ENCODE measurements at regions not wholly inside any gene's neighbourhood (a gene's known extent, or its start where the extent isn't known, plus 50 kb on each side); places are given as distances from the start of the nearest gene placed in this dataset.

DNA sequence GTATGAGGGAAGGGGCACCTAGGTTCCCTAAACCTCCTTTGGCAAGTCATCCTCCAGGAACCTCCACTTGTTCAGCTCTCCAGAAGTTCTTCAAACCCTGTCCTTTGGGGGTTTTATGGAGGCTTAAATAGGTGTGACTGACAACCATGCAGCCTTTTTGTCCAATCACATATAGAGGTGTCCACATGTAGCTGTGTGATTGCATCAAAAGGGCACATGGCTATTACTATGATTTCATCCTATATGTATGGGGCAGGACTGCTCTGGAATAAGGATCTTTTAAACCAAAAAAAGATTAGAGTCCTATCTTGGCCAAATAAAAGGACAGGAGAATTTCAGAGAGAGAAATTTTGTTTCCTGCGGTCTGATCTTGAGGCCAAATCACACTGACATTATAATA is 453.2 kb upstream of the EPHA6 start:
- no peak for DNase-seq (ENCODE audit: low read depth, low spot score)
- POLR2A ChIA-PET: no interaction called here
- H3K9me3 ChIP-seq (ENCODE audit: control insufficient read depth, insufficient read depth, low read length): peaks cover 8% of the 10 kb centered on the region
- CTCF ChIA-PET: no interaction called here
- H3K4me3 ChIP-seq (ENCODE audit: low read depth, low read length): no peak overlapping the region
- no peaks in the 10 kb centered on the region for H3K27me3 ChIP-seq (ENCODE audit: control insufficient read depth, insufficient read depth, low read length)
- TF ChIP-seq, protein P1, sequence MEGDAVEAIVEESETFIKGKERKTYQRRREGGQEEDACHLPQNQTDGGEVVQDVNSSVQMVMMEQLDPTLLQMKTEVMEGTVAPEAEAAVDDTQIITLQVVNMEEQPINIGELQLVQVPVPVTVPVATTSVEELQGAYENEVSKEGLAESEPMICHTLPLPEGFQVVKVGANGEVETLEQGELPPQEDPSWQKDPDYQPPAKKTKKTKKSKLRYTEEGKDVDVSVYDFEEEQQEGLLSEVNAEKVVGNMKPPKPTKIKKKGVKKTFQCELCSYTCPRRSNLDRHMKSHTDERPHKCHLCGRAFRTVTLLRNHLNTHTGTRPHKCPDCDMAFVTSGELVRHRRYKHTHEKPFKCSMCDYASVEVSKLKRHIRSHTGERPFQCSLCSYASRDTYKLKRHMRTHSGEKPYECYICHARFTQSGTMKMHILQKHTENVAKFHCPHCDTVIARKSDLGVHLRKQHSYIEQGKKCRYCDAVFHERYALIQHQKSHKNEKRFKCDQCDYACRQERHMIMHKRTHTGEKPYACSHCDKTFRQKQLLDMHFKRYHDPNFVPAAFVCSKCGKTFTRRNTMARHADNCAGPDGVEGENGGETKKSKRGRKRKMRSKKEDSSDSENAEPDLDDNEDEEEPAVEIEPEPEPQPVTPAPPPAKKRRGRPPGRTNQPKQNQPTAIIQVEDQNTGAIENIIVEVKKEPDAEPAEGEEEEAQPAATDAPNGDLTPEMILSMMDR (IDR thresholded peaks at IDR 0.05; ENCODE audit: low read depth, low read length): no peak
- H3K27ac ChIP-seq (ENCODE audit: low read depth, low read length): no peak overlapping the region

DNA sequence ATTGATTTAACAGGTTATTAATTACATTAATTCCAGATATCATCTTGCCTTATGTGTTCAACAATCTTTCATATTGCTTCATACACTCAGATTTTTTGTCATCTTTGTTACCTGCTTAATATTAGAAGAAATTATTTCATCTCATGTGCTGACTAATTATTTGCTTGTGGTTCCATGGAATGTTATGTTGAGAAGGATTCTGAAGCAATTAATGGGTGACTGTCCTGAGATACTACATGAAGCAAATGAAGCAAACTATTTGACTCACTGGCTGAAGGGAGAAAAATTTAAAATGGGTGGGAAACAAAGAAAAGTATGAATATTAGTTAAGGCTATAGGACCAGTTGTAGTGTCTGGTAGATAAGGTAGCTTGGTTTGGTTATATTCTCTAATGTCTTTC is 443.8 kb upstream of the EPHA6 start:
- Histone ChIP-seq H3K27ac (ENCODE audit: low read depth, low read length) (no peak overlapping the region), H3K4me3 (ENCODE audit: low read depth, low read length) (no peak overlapping the region), H3K27me3 (ENCODE audit: control insufficient read depth, insufficient read depth, low read length) (no peaks in the 10 kb centered on the region), H3K9me3 (ENCODE audit: control insufficient read depth, insufficient read depth, low read length) (no peaks in the 10 kb centered on the region)
- CTCF ChIA-PET: no interaction called here
- POLR2A ChIA-PET: no interaction called here
- TF ChIP-seq, protein P1 (IDR thresholded peaks at IDR 0.05; ENCODE audit: low read depth, low read length): no peak
- no peak for DNase-seq (ENCODE audit: low read depth, low spot score)

DNA sequence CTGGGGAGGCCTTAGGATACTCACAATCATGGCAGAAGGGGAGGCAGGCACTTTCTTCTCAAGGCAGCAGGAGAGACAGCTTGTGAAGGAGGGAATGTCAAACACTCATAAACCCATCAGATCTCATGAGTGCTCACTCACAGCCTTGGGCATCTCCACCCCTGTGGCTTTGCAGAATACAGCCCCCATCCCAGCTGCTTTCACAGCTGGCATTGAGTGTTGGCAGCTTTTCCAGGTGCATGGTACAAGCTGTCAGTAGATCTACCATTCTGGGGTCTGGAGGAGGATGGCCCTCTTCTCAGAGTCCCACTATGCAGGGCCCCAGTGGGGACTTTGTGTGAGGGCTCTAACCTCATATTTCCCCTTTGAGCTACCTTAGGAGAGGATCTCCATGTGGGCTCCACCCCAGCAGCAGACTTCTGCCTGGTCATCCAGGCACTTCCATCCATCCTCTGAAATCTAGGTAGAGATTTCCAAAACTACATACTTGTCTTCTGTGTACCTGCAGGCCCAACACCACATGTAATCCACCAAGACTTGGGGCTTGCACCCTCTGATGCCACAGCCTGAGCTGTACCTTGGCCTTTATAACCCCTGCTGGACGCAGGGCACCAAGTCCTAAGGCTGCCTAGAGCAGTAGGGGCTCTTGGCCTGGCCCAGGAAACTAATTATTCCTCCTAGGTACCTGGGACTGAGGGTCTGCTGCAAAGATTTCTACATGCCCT is 404.2 kb upstream of the EPHA6 start:
- TF ChIP-seq, protein P1 (IDR thresholded peaks at IDR 0.05; ENCODE audit: low read depth, low read length): no peak
- ChIA-PET POLR2A (no interaction called here), CTCF (no interaction called here)
- no peak for DNase-seq (ENCODE audit: low read depth, low spot score)
- no peak overlapping the region for H3K4me3 ChIP-seq (ENCODE audit: low read depth, low read length)
- peaks cover 5% of the 10 kb centered on the region; the same call in 1 of the 2 replicates for H3K9me3 ChIP-seq (ENCODE audit: control insufficient read depth, insufficient read depth, low read length)
- H3K27me3 ChIP-seq (ENCODE audit: control insufficient read depth, insufficient read depth, low read length): no peaks in the 10 kb centered on the region
- H3K27ac ChIP-seq (ENCODE audit: low read depth, low read length): no peak overlapping the region

DNA sequence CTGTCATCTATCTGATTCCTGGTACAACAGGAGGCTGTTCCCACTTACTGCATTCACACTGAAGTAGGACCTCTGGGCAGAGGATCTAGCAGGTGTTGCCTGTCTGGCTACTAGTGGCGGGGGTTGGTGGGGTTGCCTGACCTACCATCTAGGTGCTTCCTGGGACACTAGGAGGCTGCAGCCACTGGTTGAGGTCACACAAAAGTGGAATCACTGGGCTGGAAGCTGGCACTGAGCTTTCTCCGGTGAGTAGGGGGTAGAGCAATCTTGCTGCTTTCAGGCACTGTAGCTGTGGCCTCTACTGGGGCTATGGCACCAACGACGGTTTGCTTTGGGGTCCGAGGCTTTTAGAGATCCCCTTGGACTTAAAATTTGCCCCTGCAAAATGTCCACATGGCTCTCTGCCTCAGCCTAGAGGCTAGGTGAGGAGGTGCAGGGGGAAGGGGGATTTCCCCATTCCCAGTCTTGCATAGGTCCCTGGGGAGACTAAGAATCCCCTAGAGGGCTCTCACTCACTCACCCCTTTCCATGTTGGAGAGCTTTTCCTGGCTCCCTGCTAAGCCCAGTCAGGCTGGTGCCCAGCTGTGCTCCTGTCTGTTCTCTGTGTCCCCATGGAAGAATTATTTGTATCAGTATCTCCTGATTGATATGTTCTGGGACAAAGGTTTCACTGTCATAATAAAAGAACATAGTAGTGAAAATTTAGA is 397.7 kb upstream of the EPHA6 start:
- TF ChIP-seq, protein P1 (IDR thresholded peaks at IDR 0.05; ENCODE audit: low read depth, low read length): no peak
- no peak for DNase-seq (ENCODE audit: low read depth, low spot score)
- ChIA-PET POLR2A (interaction anchor here (0.7 kb wide), 1 partner anchor 42 kb away, joined by 3 read pairs; no protein-coding TSS in a partner anchor), CTCF (no interaction called here)
- Histone ChIP-seq H3K9me3 (ENCODE audit: control insufficient read depth, insufficient read depth, low read length) (peaks cover 13% of the 10 kb centered on the region; the same call in 1 of the 2 replicates), H3K27ac (ENCODE audit: low read depth, low read length) (no peak overlapping the region), H3K4me3 (ENCODE audit: low read depth, low read length) (no peak overlapping the region), H3K27me3 (ENCODE audit: control insufficient read depth, insufficient read depth, low read length) (no peaks in the 10 kb centered on the region)

DNA sequence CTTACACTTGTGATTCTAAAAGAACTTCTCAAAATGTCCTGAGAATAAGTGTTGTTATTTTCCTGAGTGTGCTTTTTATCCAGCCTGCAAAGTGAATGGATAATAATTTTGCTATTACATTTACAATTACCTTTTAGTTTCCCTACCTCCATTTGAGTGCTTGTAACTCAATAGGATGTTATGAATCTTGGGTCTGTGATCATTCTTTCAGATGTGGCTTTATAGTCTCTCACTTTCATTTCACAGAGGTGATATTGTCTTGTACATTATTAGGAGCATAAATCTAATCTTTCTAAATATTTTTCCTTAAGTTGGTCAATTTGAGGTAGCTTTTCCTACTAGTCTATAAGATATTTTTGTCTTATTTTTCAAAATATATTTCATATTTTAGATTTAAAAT is 386.3 kb upstream of the EPHA6 start:
- ChIA-PET CTCF (no interaction called here), POLR2A (no interaction called here)
- H3K4me3 ChIP-seq (ENCODE audit: low read depth, low read length): no peak overlapping the region
- H3K9me3 ChIP-seq (ENCODE audit: control insufficient read depth, insufficient read depth, low read length): peaks cover 9% of the 10 kb centered on the region
- H3K27ac ChIP-seq (ENCODE audit: low read depth, low read length): no peak overlapping the region
- no peaks in the 10 kb centered on the region for H3K27me3 ChIP-seq (ENCODE audit: control insufficient read depth, insufficient read depth, low read length)
- TF ChIP-seq, protein P1 (IDR thresholded peaks at IDR 0.05; ENCODE audit: low read depth, low read length): no peak
- DNase-seq (ENCODE audit: low read depth, low spot score): no peak
